GM10266 (cell line): ENCODE measurements at regions not wholly inside any gene's neighbourhood (a gene's known extent, or its start where the extent isn't known, plus 50 kb on each side); places are given as distances from the start of the nearest gene placed in this dataset.

Source experiments
- DNase-seq: peaks from one replicate; pipeline ENCODE4 v3.0.0; 2012; ENCODE audit errors: extremely low spot score
- CTCF ChIP-seq: IDR thresholded peaks from 2 replicates; pipeline ENCODE4 v1.5.1; 2012; ENCODE audit warnings: mild to moderate bottlenecking, low read depth; ENCODE audit not compliant: control insufficient read depth, insufficient read depth; ENCODE audit errors: missing control alignments

GRCh38 chr6:164021589-164022250, 607.2 kb downstream of the QKI start:
- TF ChIP-seq CTCF, result no peak
- DNase-seq, result no peak

GRCh38 chr6:164020142-164020541, 605.6 kb downstream of the QKI start:
- DNase-seq, result no peak
- TF ChIP-seq CTCF, result no peak

- no peak for TF ChIP-seq CTCF
- no peak for DNase-seq
Observed at GRCh38 chr6:164018133-164018532, 603.6 kb downstream of the QKI start.

GRCh38 chr6:164016056-164016455, 601.5 kb downstream of the QKI start:
- no peak for DNase-seq
- no peak for TF ChIP-seq CTCF

GRCh38 chr6:164015088-164015484, 600.6 kb downstream of the QKI start:
- DNase-seq, result no peak
- no peak for TF ChIP-seq CTCF

GRCh38 chr6:164014346-164015087, 600.0 kb downstream of the QKI start:
- DNase-seq, result no peak
- TF ChIP-seq CTCF, result no peak
